ENCODE measurements at regions not wholly inside any gene's neighbourhood (a gene's known extent, or its start where the extent isn't known, plus 50 kb on each side); places are given as distances from the start of the nearest gene placed in this dataset.

- TF ChIP-seq TARDBP (IDR thresholded peaks at IDR 0.05) (no peak), SUZ12 (IDR thresholded peaks at IDR 0.05) (no peak), SP1 (IDR thresholded peaks at IDR 0.05) (no peak), FOXM1 (IDR thresholded peaks at IDR 0.05; ENCODE audit: borderline replicate concordance) (no peak), CTBP1 (IDR thresholded peaks at IDR 0.05; ENCODE audit: borderline replicate concordance) (no peak)
These were observed 133.3 kb upstream of the SPTLC3 start for GRCh38 chr20:12875510-12875909.

Data from HEK293T (cell line).